HFF-Myc (cell line): ENCODE measurements at regions not wholly inside any gene's neighbourhood (a gene's known extent, or its start where the extent isn't known, plus 50 kb on each side); places are given as distances from the start of the nearest gene placed in this dataset.

ENCODE experiments used
- DNase-seq: peaks from one replicate; pipeline ENCODE4 v3.0.0-alpha.2; 2011; ENCODE audit warnings: low read depth; ENCODE audit errors: extremely low read depth
- H3K4me3 ChIP-seq: replicated peaks from 2 replicates; pipeline ENCODE4 v1.5.1; 2011; ENCODE audit warnings: low read depth, mild to moderate bottlenecking, control low read depth, low read length
- TF ChIP-seq, protein P1 (sequence below): IDR thresholded peaks from 2 replicates; pipeline ENCODE4 v1.5.1; 2012; ENCODE audit warnings: mild to moderate bottlenecking, low read depth, low read length, control low read depth; ENCODE audit errors: missing control alignments

GRCh38 chr5:171705830-171706468 lies 79.7 kb upstream of the SMIM23 start:
- no peak for DNase-seq
- TF ChIP-seq, protein P1, sequence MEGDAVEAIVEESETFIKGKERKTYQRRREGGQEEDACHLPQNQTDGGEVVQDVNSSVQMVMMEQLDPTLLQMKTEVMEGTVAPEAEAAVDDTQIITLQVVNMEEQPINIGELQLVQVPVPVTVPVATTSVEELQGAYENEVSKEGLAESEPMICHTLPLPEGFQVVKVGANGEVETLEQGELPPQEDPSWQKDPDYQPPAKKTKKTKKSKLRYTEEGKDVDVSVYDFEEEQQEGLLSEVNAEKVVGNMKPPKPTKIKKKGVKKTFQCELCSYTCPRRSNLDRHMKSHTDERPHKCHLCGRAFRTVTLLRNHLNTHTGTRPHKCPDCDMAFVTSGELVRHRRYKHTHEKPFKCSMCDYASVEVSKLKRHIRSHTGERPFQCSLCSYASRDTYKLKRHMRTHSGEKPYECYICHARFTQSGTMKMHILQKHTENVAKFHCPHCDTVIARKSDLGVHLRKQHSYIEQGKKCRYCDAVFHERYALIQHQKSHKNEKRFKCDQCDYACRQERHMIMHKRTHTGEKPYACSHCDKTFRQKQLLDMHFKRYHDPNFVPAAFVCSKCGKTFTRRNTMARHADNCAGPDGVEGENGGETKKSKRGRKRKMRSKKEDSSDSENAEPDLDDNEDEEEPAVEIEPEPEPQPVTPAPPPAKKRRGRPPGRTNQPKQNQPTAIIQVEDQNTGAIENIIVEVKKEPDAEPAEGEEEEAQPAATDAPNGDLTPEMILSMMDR, result no peak
- no peak overlapping the region for H3K4me3 ChIP-seq

DNA sequence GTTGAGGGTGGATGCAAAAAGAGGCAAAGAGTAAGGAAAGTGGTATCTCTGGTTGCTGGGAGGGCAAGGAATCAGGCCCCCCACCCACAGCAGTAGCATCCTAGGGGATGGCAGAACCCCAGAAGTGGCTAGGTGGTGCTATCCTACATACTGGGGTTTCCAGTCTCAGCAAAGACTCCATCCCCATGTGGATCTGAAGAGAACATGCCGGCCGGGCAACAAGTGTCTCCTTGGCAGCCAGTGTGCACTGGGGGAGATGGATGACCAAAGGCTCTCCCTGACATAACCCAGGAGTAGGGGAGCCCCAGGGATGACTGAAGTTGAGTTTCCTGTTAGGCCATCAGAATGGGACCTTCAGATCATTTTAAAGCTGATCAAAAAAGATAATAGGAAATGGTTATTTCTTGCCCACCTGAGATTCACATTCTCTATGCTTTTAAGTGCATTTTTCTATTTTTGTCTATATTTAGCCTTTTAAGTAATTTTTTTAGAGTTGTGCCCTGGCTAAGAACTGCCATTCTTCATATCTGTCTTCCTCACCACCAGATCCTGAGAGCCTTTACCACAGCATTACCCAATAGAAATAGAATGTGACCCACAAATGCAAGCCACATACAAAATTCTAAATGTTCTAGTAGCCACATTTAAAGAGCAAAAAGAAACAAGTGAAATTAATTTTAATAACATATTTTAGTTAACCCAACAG lies 78.7 kb upstream of the SMIM23 start:
- no peak for DNase-seq
- no peak overlapping the region for H3K4me3 ChIP-seq
- TF ChIP-seq, protein P1, result no peak

DNA sequence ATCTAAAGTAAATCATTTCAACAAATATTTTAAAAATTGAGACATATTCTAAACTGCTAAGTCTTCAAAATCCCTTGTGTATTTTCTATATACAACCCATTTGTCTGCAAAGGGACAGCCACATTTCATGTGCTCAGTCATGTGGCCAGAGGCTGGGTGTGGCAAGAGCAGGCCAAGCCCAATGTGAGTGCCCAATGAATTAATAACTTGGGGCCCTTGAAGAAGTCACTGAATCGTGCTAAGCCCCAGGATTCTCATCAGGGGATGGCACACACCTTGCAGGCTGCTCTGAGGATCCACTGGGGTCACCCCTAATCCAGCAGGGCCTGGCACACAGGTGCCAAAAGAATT lies 78.2 kb upstream of the SMIM23 start:
- DNase-seq, result no peak
- no peak overlapping the region for H3K4me3 ChIP-seq
- TF ChIP-seq, protein P1, result no peak

- no peak overlapping the region for H3K4me3 ChIP-seq
- no peak for DNase-seq
- TF ChIP-seq, protein P1, result no peak
Measured at GRCh38 chr5:171709930-171710329, 75.7 kb upstream of the SMIM23 start.

DNA sequence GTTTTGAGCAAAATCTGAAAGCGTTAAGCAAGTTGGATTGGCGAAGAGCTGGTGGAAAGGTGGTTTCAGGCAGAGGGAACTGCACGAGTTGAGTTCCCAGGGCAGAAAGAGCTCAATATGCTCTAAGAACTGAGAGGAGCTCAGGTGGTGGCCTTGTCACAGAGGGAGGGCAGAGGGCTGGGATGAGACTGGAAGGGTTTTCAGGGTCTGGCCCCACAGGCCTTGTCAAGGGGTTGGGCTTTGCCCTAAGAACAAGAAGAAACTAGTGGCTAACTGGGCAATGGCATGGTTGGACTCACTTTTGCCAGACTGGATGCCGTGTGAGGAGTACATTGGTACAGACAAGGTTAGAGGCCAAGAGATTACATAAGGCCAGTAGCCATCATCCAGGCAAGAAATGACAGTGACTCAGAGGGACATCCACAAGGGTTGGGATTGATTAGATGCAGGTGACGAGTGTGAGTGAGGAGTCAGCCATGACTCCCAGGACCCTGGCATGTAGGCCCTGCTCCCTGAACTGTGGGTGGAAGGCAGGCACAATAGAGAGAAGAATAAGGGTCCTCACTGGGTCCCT lies 75.1 kb upstream of the SMIM23 start:
- no peak for DNase-seq
- TF ChIP-seq, protein P1, result no peak
- no peak overlapping the region for H3K4me3 ChIP-seq

- H3K4me3 ChIP-seq, result no peak overlapping the region
- DNase-seq, result no peak
- TF ChIP-seq, protein P1, result no peak
Measured at GRCh38 chr5:171711571-171711970, 74.0 kb upstream of the SMIM23 start.
